ENCODE measurements at regions not wholly inside any gene's neighbourhood (a gene's known extent, or its start where the extent isn't known, plus 50 kb on each side); places are given as distances from the start of the nearest gene placed in this dataset.

DNA sequence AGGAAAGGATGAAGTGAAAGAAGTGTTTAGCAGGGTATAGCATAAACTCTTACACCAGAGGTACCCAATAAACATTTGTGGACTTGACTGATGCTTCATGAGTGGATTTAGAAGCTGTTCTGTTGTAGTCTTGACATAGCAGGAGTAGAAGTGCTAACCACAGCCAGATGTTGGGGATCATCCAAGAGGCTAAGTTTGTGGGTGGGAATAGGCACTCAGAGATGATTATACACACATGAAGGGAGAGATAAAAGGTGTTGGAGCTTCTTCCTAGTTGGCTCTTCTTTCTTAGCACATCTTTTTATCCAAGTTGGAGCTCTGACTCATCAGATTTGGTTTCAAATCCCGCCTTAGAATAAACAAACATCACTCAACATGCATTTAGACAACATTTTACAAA, 166.7 kb upstream of the E2F7 start:
- TF ChIP-seq, protein P1, sequence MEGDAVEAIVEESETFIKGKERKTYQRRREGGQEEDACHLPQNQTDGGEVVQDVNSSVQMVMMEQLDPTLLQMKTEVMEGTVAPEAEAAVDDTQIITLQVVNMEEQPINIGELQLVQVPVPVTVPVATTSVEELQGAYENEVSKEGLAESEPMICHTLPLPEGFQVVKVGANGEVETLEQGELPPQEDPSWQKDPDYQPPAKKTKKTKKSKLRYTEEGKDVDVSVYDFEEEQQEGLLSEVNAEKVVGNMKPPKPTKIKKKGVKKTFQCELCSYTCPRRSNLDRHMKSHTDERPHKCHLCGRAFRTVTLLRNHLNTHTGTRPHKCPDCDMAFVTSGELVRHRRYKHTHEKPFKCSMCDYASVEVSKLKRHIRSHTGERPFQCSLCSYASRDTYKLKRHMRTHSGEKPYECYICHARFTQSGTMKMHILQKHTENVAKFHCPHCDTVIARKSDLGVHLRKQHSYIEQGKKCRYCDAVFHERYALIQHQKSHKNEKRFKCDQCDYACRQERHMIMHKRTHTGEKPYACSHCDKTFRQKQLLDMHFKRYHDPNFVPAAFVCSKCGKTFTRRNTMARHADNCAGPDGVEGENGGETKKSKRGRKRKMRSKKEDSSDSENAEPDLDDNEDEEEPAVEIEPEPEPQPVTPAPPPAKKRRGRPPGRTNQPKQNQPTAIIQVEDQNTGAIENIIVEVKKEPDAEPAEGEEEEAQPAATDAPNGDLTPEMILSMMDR (IDR thresholded peaks at IDR 0.05; ENCODE audit: unreplicated experiment), result no peak
- no peaks in the 10 kb centered on the region for H3K27me3 Mint-ChIP-seq (ENCODE audit: insufficient read depth, unreplicated experiment)
- peak overlapping the region; percentile 2 for H3K4me3 Mint-ChIP-seq (ENCODE audit: unreplicated experiment)
- ChIA-PET POLR2A (interaction anchor here (0.8 kb wide), 1 partner anchor 68 kb away, joined by 5 read pairs; no protein-coding TSS in a partner anchor), CTCF (interaction anchor here (0.6 to 1.1 kb wide), 2 partner anchors 9 to 453 kb away, joined by 3 read pairs; no protein-coding TSS in a partner anchor)
- DNase-seq (ENCODE audit: unreplicated experiment), result peak; percentile 27
- no peaks in the 10 kb centered on the region for H3K9me3 Mint-ChIP-seq (ENCODE audit: unreplicated experiment)
- H3K36me3 Mint-ChIP-seq (ENCODE audit: insufficient read depth, unreplicated experiment), result no peaks in the 10 kb centered on the region
- no TSS peak for BruUV-seq (replicated peaks)
- peaks cover 21% of the 10 kb centered on the region for H3K4me1 Mint-ChIP-seq (ENCODE audit: insufficient read depth, unreplicated experiment)
- intact Hi-C loops (cut with micrococcal nuclease), result no loop called here
- peak overlapping the region; percentile 33 for H3K27ac Mint-ChIP-seq (ENCODE audit: low read depth, unreplicated experiment)

DNA sequence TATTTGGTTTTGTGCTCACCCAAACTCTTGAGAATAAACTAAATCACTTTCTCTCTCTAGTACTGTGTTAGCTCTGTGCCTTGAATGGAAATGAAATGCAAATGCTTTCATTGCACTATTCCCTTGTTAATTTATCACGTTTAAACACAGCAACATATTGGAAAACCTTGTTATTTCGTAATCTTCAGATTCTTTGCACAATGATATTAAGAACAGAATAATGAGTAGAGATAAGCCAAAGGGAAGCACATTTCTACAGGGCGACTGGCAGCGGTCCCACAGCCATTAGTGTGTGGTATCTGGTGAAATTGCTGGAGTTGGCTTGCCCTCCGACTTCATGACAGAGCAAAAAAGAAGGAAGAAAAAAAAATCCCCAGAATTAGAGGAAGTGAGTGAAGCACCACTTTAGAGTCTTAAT, 166.1 kb upstream of the E2F7 start:
- peak overlapping the region; percentile 33 for H3K27ac Mint-ChIP-seq (ENCODE audit: low read depth, unreplicated experiment)
- no peaks in the 10 kb centered on the region for H3K9me3 Mint-ChIP-seq (ENCODE audit: unreplicated experiment)
- peak overlapping the region; percentile 2 for H3K4me3 Mint-ChIP-seq (ENCODE audit: unreplicated experiment)
- CTCF ChIA-PET, result interaction anchor here (0.9 to 1.1 kb wide), 2 partner anchors 182 to 454 kb away, joined by 3 to 4 read pairs; no protein-coding TSS in a partner anchor
- POLR2A ChIA-PET, result interaction anchor here (0.8 to 0.9 kb wide), 2 partner anchors 78 to 306 kb away, joined by 3 read pairs; no protein-coding TSS in a partner anchor
- H3K27me3 Mint-ChIP-seq (ENCODE audit: insufficient read depth, unreplicated experiment), result no peaks in the 10 kb centered on the region
- H3K36me3 Mint-ChIP-seq (ENCODE audit: insufficient read depth, unreplicated experiment), result no peaks in the 10 kb centered on the region
- TF ChIP-seq, protein P1 (IDR thresholded peaks at IDR 0.05; ENCODE audit: unreplicated experiment), result no peak
- peak; percentile 59 for DNase-seq (ENCODE audit: unreplicated experiment)
- peaks cover 21% of the 10 kb centered on the region for H3K4me1 Mint-ChIP-seq (ENCODE audit: insufficient read depth, unreplicated experiment)
- intact Hi-C loops (cut with micrococcal nuclease), result no loop called here
- no TSS peak for BruUV-seq (replicated peaks)

DNA sequence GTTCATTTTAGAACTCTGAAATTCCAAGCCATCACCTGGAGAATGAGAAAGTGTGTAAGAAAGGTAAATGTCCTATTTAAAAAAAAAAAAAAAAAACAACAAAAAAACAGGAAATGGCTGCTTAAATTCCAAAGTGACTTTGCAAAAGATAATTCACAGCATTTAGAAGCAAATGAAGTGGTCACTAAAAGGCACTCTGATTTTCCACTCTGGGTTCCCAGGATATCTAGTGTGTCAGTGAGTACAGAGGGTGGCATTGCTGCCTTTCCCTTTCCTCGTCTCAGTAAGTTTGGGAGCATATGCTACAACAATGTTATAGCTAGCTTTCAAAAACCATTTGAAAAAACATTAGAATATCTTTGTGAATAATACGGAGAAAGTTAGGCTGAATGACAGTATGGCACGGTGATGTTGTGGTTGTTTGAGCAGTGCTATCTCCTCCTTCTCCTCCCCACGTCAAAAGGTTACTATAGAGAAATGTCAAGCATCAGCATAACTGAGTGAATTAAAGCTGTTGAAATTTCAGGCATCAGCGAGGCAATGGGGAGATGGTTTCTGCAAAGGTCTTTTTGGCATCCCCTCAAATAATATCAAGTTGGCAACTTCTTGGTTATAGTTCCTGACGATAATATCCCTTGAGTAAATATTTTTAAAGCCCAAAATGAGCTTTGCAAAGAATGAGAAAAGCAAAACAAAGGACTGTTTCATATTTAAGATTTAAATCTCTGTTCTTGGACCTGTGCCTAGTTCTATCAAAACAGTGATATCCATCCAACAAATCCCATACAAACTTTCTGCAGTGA, 164.5 kb upstream of the E2F7 start:
- peak overlapping the region; percentile 21 for H3K4me3 Mint-ChIP-seq (ENCODE audit: unreplicated experiment)
- H3K4me1 Mint-ChIP-seq (ENCODE audit: insufficient read depth, unreplicated experiment), result peaks cover 21% of the 10 kb centered on the region
- ChIA-PET POLR2A (interaction anchor here (0.6 kb wide), 1 partner anchor 163 kb away, joined by 3 read pairs; no protein-coding TSS in a partner anchor), CTCF (interaction anchor here (0.5 to 0.6 kb wide), 5 partner anchors 30 to 491 kb away, joined by 3 to 4 read pairs (median 3); no protein-coding TSS in a partner anchor)
- H3K27me3 Mint-ChIP-seq (ENCODE audit: insufficient read depth, unreplicated experiment), result no peaks in the 10 kb centered on the region
- TF ChIP-seq, protein P1 (IDR thresholded peaks at IDR 0.05; ENCODE audit: unreplicated experiment), result no peak
- no peaks in the 10 kb centered on the region for H3K9me3 Mint-ChIP-seq (ENCODE audit: unreplicated experiment)
- H3K27ac Mint-ChIP-seq (ENCODE audit: low read depth, unreplicated experiment), result no peak overlapping the region
- intact Hi-C loops (cut with micrococcal nuclease), result no loop called here
- peak; percentile 2 for DNase-seq (ENCODE audit: unreplicated experiment)
- no peaks in the 10 kb centered on the region for H3K36me3 Mint-ChIP-seq (ENCODE audit: insufficient read depth, unreplicated experiment)
- no TSS peak for BruUV-seq (replicated peaks)

DNA sequence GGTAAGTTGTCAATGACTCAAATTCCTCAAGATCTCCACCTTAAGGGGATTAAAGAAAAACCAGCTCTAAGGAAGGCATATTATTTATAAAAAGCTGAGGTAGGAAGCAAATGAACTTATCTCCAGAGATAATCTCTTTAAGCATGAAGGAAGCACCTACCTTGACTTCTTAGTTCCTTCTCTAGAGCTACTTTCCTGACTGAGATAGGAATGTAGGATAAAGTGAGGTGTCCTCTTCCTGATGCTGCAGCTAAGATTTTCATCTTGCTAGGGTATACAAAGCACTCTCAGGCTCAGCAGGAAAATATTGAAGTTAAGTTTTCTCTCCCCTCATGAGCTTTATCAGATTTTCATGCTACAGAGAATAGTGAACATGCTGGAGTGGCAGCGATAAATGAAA, 163.0 kb upstream of the E2F7 start:
- Mint-ChIP-seq H3K36me3 (ENCODE audit: insufficient read depth, unreplicated experiment) (no peaks in the 10 kb centered on the region), H3K27me3 (ENCODE audit: insufficient read depth, unreplicated experiment) (no peaks in the 10 kb centered on the region), H3K27ac (ENCODE audit: low read depth, unreplicated experiment) (no peak overlapping the region), H3K9me3 (ENCODE audit: unreplicated experiment) (no peaks in the 10 kb centered on the region), H3K4me1 (ENCODE audit: insufficient read depth, unreplicated experiment) (peaks cover 21% of the 10 kb centered on the region), H3K4me3 (ENCODE audit: unreplicated experiment) (no peak overlapping the region)
- intact Hi-C loops (cut with micrococcal nuclease), result no loop called here
- DNase-seq (ENCODE audit: unreplicated experiment), result no peak
- ChIA-PET POLR2A (no interaction called here), CTCF (no interaction called here)
- no TSS peak for BruUV-seq (replicated peaks)
- TF ChIP-seq, protein P1 (IDR thresholded peaks at IDR 0.05; ENCODE audit: unreplicated experiment), result no peak
